Mucosa of descending colon (tissue), 3 donors: ENCODE measurements at regions not wholly inside any gene's neighbourhood (a gene's known extent, or its start where the extent isn't known, plus 50 kb on each side); places are given as distances from the start of the nearest gene placed in this dataset.

ENCODE experiments used
- ATAC-seq: fragments of 200-7000 bp; cut with Tn5 transposase; one replicate; pipeline ENCODE4 v1.9.1; 2020; ENCODE audit warnings: mild to moderate bottlenecking, moderate library complexity
- DNase-seq, 3 donors: peaks; one replicate each; pipeline ENCODE4 v3.0.0-alpha.2; 2020
- H3K36me3 ChIP-seq: fragments of 200-600 bp; one replicate; pipeline ENCODE4 v1.8.0; 2021; ENCODE audit warnings: low read depth, mild to moderate bottlenecking
- H3K4me1 ChIP-seq: fragments of 200-600 bp; one replicate; pipeline ENCODE4 v1.8.0; 2021; ENCODE audit warnings: low read depth, mild to moderate bottlenecking
- H3K4me3 ChIP-seq: fragments of 200-600 bp; one replicate; pipeline ENCODE4 v1.8.0; 2021; ENCODE audit warnings: mild to moderate bottlenecking
- H3K9me3 ChIP-seq: fragments of 200-600 bp; one replicate; pipeline ENCODE4 v1.8.0; 2021; ENCODE audit warnings: mild to moderate bottlenecking
- intact Hi-C, 2 donors: fragments of 100-400 bp; cut with DNase I in 1 of 2; cut with micrococcal nuclease in 1 of 2; formaldehyde crosslinking; loops; one replicate each; pipeline versions ENCODE4 v1.11.0 to v1.11.1; 2022; cut with DNase I, micrococcal nuclease
- TF ChIP-seq, protein P1 (sequence below): fragments of 200-600 bp; IDR thresholded peaks from one replicate; pipeline ENCODE4 v1.8.0; 2022; ENCODE audit warnings: antibody characterized with exemption, mild to moderate bottlenecking
- donor health status: DM: no; HTN: no; CAD: no; lungs with moderate emphysema.
- donor health status: DM: no; HTN: no; CAD: no.
- donor health status: DM: no; HTN: yes; CAD: no.

DNA sequence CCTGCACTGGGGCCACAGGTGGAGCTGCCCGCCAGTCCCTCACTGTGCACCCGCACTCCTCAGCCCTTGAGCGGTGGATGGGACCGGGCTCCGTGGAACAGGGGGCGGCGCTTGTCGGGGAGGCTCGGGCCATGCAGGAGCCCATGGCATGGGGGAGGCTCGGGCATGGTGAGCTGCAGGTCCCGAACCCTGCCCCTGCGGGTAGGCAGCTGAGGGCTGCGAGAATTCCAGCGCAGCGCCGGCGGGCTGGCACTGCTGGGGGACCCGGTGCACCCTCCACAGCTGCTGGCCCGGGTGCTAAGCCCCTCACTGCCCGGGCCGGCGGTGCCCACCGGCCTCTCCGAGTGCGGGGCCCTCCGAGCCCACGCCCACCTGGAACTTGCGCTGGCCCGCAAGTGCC is 877.5 kb upstream of the PCDH9 start:
- DNase-seq (no peak), ATAC-seq (no peak)
- Histone ChIP-seq H3K4me1 (no peaks in the 10 kb centered on the region), H3K9me3 (peaks cover 18% of the 10 kb centered on the region), H3K4me3 (no peak overlapping the region), H3K36me3 (no peaks in the 10 kb centered on the region)
- TF ChIP-seq, protein P1, sequence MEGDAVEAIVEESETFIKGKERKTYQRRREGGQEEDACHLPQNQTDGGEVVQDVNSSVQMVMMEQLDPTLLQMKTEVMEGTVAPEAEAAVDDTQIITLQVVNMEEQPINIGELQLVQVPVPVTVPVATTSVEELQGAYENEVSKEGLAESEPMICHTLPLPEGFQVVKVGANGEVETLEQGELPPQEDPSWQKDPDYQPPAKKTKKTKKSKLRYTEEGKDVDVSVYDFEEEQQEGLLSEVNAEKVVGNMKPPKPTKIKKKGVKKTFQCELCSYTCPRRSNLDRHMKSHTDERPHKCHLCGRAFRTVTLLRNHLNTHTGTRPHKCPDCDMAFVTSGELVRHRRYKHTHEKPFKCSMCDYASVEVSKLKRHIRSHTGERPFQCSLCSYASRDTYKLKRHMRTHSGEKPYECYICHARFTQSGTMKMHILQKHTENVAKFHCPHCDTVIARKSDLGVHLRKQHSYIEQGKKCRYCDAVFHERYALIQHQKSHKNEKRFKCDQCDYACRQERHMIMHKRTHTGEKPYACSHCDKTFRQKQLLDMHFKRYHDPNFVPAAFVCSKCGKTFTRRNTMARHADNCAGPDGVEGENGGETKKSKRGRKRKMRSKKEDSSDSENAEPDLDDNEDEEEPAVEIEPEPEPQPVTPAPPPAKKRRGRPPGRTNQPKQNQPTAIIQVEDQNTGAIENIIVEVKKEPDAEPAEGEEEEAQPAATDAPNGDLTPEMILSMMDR: no peak
- intact Hi-C loops: no loop called here

DNA sequence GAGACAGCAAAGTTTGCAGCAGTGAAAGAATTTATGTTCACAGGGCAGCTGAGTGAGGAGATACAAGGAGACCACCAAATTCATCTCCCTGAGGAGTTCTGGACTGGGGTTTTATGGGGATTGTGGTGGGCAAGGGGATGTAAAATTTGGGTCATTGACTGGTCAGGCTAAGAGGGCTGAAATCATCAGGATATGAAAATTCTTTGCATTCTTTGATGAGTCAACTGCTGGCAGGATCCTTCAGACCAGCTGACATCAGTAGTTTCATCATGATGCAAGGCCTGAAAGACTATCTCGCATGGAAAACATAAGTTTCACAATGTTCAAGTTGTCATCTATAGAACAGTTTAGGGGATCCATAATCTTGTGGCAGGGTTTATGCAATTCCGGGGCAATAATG is 869.5 kb upstream of the PCDH9 start:
- intact Hi-C loops: no loop called here
- Histone ChIP-seq H3K9me3 (no peaks in the 10 kb centered on the region), H3K4me1 (no peaks in the 10 kb centered on the region), H3K36me3 (no peaks in the 10 kb centered on the region), H3K4me3 (no peak overlapping the region)
- ATAC-seq (no peak), DNase-seq (no peak)
- TF ChIP-seq, protein P1: no peak

DNA sequence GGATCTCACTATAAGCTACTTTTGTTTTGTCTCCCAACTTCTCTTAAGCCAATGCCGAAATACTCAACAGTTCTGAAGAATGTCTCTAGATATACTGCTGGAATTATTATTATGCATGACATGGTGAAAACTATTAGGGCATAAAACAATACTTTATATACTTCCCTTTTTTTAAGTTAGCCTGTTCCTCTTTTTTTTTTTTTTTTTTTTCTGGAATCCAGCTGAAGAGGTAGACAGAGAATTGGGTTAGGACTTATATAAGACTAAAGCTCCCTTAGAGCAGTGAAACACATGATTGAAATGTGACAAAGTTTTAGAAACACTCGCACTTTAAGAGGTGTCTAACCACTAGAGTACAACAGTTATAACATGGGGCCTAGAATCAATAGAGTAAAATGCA is 850.9 kb upstream of the PCDH9 start:
- Histone ChIP-seq H3K4me1 (no peaks in the 10 kb centered on the region), H3K4me3 (no peak overlapping the region), H3K9me3 (no peaks in the 10 kb centered on the region), H3K36me3 (no peaks in the 10 kb centered on the region)
- no peak for DNase-seq
- TF ChIP-seq, protein P1: no peak
- ATAC-seq: no peak
- intact Hi-C loops: no loop called here

DNA sequence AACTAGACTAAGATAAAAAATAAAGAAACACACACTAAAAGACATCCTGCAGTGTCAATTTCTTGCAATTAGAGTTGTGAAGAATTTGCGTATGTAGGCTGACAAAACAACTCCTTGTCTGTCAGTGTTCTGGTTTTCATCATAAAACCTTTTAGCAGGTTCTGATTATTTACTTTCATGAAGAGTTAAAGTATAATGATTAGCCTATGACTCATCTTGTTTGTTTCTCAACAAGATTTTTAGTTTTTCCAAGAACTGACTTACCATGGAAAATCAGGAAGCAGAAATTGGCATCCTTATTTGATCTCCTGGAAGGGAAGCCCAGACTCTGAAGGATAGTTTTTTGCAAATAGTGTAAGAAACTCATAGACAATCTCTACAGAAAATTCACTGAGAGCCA is 848.7 kb upstream of the PCDH9 start:
- no peaks in the 10 kb centered on the region for H3K4me1 ChIP-seq
- intact Hi-C loops: no loop called here
- H3K4me3 ChIP-seq: no peak overlapping the region
- no peaks in the 10 kb centered on the region for H3K9me3 ChIP-seq
- DNase-seq (no peak), ATAC-seq (no peak)
- TF ChIP-seq, protein P1: no peak
- H3K36me3 ChIP-seq: no peaks in the 10 kb centered on the region

DNA sequence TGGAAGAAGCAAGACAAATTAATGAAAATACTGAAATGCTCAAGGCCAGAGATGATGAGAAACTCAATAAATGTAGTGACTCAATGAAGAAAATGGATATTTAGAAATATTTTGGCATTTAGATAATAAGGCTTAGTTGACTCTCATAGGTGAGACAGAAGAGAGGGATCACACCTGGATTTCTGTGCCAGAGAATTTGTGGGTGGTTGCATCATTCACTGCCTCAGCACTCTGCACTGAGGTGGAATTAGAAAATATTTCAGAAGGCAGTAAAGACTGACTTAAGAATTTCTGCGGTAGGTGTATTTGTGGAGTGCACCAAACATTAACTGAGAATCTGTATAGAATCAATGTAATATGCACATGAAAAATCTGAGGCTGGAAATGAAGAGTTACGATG is 848.3 kb upstream of the PCDH9 start:
- intact Hi-C loops: no loop called here
- ATAC-seq (no peak), DNase-seq (no peak)
- no peak overlapping the region for H3K4me3 ChIP-seq
- TF ChIP-seq, protein P1: no peak
- H3K9me3 ChIP-seq: no peaks in the 10 kb centered on the region
- no peaks in the 10 kb centered on the region for H3K4me1 ChIP-seq
- H3K36me3 ChIP-seq: no peaks in the 10 kb centered on the region

DNA sequence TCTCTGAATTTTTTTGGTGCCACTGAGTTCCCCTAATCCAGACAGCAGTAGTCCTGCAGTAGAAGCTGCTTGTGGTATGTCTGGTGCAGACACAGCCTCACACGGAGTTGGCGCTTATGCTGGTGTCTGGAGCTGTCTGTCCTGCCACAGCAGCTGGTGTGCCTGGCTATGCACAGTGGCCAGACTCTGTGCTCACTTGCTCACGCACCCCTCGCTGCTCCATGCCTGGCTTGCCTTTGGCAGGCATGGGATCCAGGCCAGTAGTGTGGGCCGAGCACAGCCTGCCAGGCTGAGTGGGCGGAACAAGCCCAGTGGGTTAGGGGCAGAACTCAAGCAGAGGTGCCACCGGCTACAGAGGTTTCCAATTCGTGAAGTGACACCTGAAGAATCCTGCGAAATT is 845.9 kb upstream of the PCDH9 start:
- DNase-seq (no peak), ATAC-seq (no peak)
- intact Hi-C loops: no loop called here
- Histone ChIP-seq H3K9me3 (no peaks in the 10 kb centered on the region), H3K4me1 (no peaks in the 10 kb centered on the region), H3K4me3 (no peak overlapping the region), H3K36me3 (no peaks in the 10 kb centered on the region)
- TF ChIP-seq, protein P1: no peak
